ENCODE measurements at regions not wholly inside any gene's neighbourhood (a gene's known extent, or its start where the extent isn't known, plus 50 kb on each side); places are given as distances from the start of the nearest gene placed in this dataset.

DNA sequence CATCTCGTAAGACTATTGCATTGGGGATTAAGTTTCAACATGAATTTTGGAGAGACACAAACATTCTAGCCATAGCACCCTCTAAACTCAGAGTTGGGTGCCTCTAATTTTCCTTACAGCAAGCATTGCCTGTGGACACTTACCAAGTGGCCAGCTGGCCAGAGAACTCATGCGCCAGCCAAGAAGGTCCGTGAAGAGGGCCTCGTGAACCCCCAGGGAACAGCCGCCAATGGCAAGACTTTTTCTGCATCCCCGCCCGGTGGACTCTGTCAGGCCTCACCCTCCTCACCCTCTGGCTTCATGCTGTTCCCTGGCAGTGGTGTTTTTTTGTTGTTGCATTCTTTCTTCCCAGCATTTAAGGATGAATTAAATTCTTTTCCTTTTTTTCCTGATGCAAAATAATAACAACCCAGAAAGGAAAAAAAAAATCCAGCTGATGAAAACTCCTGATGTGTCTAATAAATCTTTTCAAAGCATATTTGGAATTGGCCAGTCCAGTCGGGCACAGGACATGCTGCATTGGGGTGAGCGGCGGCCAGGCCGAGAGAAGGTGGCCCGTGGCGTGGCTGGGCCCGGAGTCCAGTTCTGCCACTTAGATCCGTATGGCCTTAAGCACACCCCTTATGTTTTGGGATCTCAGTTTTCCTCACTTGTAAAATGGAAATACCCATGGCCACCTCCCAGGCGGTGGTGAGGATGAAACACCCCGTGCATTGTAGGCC is 191.9 kb upstream of the DIO3 start:
- Mint-ChIP-seq H3K4me3 (ENCODE audit: low read depth) (no peak overlapping the region), H3K36me3 (ENCODE audit: insufficient read depth) (no peaks in the 10 kb centered on the region), H3K4me1 (ENCODE audit: low read depth) (no peaks in the 10 kb centered on the region), H3K9me3 (ENCODE audit: low read depth) (no peaks in the 10 kb centered on the region), H3K27ac (no peak overlapping the region), H3K27me3 (peaks cover 24% of the 10 kb centered on the region)
- DNase-seq (ENCODE audit: low spot score, unreplicated experiment), result no peak
- TF ChIP-seq, protein P1, sequence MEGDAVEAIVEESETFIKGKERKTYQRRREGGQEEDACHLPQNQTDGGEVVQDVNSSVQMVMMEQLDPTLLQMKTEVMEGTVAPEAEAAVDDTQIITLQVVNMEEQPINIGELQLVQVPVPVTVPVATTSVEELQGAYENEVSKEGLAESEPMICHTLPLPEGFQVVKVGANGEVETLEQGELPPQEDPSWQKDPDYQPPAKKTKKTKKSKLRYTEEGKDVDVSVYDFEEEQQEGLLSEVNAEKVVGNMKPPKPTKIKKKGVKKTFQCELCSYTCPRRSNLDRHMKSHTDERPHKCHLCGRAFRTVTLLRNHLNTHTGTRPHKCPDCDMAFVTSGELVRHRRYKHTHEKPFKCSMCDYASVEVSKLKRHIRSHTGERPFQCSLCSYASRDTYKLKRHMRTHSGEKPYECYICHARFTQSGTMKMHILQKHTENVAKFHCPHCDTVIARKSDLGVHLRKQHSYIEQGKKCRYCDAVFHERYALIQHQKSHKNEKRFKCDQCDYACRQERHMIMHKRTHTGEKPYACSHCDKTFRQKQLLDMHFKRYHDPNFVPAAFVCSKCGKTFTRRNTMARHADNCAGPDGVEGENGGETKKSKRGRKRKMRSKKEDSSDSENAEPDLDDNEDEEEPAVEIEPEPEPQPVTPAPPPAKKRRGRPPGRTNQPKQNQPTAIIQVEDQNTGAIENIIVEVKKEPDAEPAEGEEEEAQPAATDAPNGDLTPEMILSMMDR (IDR thresholded peaks at IDR 0.05; ENCODE audit: unreplicated experiment), result no peak

DNA sequence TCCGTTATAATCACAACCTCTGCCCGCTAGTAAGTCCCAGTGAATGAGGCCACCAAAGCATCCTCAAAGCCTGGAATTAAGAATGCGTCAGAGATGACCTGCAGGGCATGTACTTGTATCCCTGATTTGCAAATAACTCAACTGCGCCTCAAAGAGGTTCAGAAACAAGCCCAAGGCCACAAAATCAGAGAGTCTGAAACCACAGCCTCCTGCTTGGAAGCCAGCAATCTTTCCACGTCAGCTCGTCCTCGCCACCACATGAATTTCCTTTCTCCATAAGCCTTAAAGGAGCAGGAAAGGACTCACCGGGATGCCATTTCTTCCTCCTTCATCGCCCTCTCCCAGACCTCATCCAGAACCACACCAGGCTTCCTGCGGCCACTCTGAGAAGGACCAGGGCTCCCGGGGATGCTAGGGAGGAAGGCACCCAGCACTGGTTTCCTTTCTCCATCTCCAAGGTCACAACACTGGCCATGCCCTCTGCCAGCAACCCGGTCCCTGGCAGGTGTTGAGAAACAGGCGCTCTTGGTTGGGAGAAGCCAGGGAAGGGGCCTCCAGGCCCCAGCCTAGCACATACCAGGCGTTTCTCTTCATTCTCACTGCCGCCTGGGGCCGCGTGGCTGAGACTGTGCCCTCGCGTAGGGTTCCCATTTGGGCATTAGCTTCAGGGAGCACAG is 191.2 kb upstream of the DIO3 start:
- TF ChIP-seq, protein P1 (IDR thresholded peaks at IDR 0.05; ENCODE audit: unreplicated experiment), result no peak
- H3K4me3 Mint-ChIP-seq (ENCODE audit: low read depth), result no peak overlapping the region
- no peaks in the 10 kb centered on the region for H3K9me3 Mint-ChIP-seq (ENCODE audit: low read depth)

DNA sequence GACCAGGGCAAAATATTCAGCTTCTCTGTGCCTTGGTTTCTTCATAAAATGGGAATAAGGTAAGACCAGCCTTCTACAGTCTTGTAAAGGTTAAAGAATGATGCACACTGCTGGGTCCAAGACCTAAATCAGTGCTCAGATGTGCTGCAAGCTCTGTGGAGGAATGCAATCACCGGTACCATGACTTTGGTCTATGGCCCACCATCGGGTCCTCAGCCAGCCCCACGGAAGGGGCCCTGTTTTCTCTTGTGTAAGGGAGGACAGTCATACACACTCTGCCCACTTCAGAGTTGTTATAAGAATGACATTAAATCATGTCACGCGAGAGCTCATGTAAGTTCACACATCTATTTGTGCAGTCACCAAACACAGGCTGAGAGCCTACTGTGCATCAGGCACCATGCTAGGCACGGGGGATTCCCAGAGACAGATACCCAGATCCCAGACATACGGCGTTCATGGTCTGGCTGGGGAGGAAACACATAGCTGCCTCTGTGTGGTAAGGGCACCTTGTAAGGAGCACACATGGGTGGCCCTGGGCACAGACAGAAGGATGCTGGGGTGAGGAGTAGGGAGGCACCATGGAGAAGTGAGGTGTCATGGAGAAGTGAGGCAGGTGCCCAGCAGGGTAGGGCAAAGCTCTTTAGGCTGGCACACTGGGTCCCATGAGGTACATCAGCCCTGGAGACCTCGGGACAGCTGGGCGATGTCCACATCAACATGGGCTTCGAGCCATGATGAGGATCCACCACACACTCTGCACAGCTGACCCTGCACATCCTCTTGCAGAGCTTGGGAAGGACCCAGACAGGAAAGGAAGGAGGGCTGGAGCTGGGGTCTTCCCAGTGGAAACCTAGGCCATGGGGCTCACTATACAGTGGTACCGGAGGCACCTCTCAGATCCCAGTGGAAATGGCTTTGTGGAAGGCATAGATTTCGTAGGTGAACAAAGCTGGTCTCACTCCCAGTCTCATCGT is 190.4 kb upstream of the DIO3 start:
- H3K9me3 Mint-ChIP-seq (ENCODE audit: low read depth), result no peaks in the 10 kb centered on the region
- peaks cover 27% of the 10 kb centered on the region for H3K27me3 Mint-ChIP-seq
- DNase-seq (ENCODE audit: low spot score, unreplicated experiment), result no peak
- H3K4me1 Mint-ChIP-seq (ENCODE audit: low read depth), result no peaks in the 10 kb centered on the region
- no peak overlapping the region for H3K4me3 Mint-ChIP-seq (ENCODE audit: low read depth)
- H3K27ac Mint-ChIP-seq, result no peak overlapping the region
- TF ChIP-seq, protein P1 (IDR thresholded peaks at IDR 0.05; ENCODE audit: unreplicated experiment), result no peak
- no peaks in the 10 kb centered on the region for H3K36me3 Mint-ChIP-seq (ENCODE audit: insufficient read depth)

More for the DNA sequence above, 191.2 kb upstream of the DIO3 start:
- Mint-ChIP-seq H3K27me3 (peaks cover 27% of the 10 kb centered on the region), H3K27ac (no peak overlapping the region), H3K36me3 (ENCODE audit: insufficient read depth) (no peaks in the 10 kb centered on the region), H3K4me1 (ENCODE audit: low read depth) (no peaks in the 10 kb centered on the region)
- DNase-seq (ENCODE audit: low spot score, unreplicated experiment), result no peak

DNA sequence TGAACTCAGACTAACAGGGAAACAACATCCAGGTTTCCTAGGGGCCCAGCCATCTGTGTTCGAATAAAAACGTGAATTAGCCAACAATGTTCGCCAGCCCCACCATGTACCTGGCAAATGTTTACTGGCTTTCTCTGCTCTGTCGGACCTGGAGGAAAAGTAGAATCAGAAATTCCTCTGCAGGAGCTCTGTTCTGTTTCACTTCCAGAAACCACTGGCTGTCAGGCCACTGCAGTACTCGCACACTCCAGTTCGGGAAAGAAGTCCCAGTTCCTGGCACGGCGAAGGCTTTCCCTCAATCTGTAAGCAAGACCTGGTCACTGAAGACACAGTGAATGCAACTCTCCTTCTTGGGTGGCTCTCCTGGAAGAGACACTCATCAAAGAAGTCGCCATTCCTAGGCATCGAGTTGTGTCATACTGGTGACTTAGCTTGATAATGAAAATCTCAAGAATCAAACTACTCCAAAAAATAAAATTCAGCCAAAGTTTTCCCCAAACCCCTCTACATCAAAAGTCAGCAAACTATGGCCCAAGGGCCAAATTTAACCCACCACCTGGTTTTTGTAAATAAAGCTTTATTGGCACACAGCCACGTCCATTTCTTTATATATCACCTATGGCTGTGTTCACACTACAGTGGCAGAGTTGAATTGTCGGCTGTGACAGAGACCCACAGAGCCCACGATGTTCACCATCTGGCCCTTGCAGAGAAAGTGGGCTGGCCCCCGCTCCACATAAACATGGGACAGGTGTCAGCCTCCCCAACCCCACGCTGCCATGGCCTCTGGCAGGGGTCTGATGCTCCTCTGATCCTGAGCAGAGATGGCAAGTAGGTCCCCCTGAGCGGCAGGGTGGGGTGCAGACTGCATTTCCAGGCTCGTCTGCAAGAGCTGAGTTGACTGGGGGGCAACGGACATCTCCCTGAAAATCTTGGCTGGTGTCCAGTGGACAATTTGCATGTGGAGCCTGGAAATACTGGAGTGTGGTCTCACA is 189.2 kb upstream of the DIO3 start:
- TF ChIP-seq, protein P1 (IDR thresholded peaks at IDR 0.05; ENCODE audit: unreplicated experiment), result no peak
- Mint-ChIP-seq H3K4me3 (ENCODE audit: low read depth) (no peak overlapping the region), H3K27ac (no peak overlapping the region), H3K27me3 (peaks cover 21% of the 10 kb centered on the region), H3K9me3 (ENCODE audit: low read depth) (no peaks in the 10 kb centered on the region), H3K4me1 (ENCODE audit: low read depth) (no peaks in the 10 kb centered on the region), H3K36me3 (ENCODE audit: insufficient read depth) (no peaks in the 10 kb centered on the region)
- DNase-seq (ENCODE audit: low spot score, unreplicated experiment), result no peak

Measured in progenitor cell of endocrine pancreas (in vitro differentiated cells).